ENCODE measurements at regions not wholly inside any gene's neighbourhood (a gene's known extent, or its start where the extent isn't known, plus 50 kb on each side); places are given as distances from the start of the nearest gene placed in this dataset.
A peak's percentile ranks its signal among the peaks of the same experiment; 100 is the strongest.

DNA sequence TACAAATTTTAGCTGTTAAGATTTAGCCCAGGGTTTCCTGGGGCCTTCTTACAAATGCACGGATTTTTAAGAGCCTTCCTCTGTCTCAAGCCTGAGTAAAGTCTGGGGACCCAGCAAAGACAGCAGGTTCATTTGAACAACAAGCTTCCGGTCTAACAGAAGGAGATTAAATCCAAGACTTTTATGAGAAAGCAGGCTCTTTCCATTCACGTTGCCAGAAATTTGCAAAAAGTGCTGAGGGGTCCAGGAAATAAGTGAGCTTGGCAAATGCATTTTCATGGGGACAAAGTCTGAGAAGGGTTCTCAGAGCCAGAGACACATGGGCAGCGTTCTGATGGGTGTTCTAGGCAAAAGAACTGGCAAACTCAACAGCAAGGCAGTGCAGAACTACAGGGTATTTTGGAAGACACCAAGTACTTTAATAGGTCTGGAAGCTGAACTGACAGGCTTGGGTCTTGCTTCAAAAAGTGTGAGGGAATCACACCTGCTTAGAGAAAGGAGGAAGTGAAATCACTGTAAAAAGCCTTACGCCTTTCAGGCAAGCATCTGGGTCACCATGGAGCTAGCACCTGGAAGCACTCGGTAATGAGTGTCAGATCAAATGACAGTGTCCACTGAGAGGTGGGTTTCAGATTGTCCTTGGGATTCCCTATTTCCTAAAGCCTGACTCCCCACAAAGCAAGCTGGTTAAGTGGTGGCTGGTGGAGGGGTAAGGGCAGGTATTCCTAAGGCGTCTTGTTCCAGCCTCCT lies 115.8 kb upstream of the ARHGEF3 start:
- H3K27me3 ChIP-seq (ENCODE audit: insufficient read depth in 3 of 3, low read length in 2 of 3), result no peaks in the 10 kb centered on the region
- no peaks in the 10 kb centered on the region for H3K9me3 ChIP-seq
- 42 to 53% (median 43%) methylated on average over 7 of the region's 7 CpGs for WGBS, 3 donors
- intact Hi-C loops (cut with DNase I), result no loop called here
- TF ChIP-seq, protein P1, sequence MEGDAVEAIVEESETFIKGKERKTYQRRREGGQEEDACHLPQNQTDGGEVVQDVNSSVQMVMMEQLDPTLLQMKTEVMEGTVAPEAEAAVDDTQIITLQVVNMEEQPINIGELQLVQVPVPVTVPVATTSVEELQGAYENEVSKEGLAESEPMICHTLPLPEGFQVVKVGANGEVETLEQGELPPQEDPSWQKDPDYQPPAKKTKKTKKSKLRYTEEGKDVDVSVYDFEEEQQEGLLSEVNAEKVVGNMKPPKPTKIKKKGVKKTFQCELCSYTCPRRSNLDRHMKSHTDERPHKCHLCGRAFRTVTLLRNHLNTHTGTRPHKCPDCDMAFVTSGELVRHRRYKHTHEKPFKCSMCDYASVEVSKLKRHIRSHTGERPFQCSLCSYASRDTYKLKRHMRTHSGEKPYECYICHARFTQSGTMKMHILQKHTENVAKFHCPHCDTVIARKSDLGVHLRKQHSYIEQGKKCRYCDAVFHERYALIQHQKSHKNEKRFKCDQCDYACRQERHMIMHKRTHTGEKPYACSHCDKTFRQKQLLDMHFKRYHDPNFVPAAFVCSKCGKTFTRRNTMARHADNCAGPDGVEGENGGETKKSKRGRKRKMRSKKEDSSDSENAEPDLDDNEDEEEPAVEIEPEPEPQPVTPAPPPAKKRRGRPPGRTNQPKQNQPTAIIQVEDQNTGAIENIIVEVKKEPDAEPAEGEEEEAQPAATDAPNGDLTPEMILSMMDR (IDR thresholded peaks at IDR 0.05), result no peak
- no peak overlapping the region for H3K4me3 ChIP-seq
- no peak overlapping the region for H3K27ac ChIP-seq
- no peak for DNase-seq
- H3K36me3 ChIP-seq (ENCODE audit: insufficient read depth in 1 of 2, low read depth in 1 of 2), result no peaks in the 10 kb centered on the region
- no peak for ATAC-seq
- peaks cover 19% of the 10 kb centered on the region for H3K4me1 ChIP-seq

DNA sequence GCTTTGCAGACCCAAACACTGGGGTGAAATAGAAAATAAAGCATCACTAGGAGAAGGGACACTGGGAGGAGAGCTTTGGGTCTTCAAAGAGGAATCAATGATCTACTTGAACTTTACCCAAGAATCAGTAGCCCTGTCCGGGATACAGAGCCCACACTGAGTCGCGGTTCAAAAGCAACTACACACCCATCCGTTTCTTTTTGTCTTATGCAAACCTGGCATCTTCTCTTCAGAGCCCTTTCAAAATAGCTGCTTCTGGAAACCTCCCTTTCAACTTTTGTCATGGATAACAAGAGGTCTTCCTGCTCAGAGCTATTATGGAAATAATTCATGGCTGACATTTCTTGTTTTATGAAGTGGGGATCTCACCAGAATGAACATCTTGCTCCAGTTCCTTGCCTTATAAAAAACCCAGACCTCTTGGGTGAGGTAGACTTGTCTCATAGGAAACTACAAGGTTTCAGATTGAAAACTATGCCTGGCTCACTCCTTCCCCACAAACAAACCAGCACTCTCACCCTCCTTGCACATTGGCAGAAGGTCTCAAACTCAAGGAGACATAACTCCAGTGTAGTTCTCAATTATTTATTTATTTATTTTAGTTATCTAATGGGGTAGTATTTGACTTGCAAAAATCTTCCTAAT lies 115.1 kb upstream of the ARHGEF3 start:
- WGBS, 3 donors, result 27 to 31% (median 31%) methylated on average over 4 of the region's 4 CpGs
- intact Hi-C loops (cut with DNase I), result no loop called here
- peaks cover 12% of the 10 kb centered on the region for H3K4me1 ChIP-seq
- DNase-seq (no peak), ATAC-seq (no peak)
- no peak overlapping the region for H3K27ac ChIP-seq
- no peaks in the 10 kb centered on the region for H3K27me3 ChIP-seq (ENCODE audit: insufficient read depth in 3 of 3, low read length in 2 of 3)
- H3K9me3 ChIP-seq, result no peaks in the 10 kb centered on the region
- H3K4me3 ChIP-seq, result peak overlapping the region; percentile 52
- TF ChIP-seq, protein P1 (IDR thresholded peaks at IDR 0.05), result no peak
- no peaks in the 10 kb centered on the region for H3K36me3 ChIP-seq (ENCODE audit: insufficient read depth in 1 of 2, low read depth in 1 of 2)

DNA sequence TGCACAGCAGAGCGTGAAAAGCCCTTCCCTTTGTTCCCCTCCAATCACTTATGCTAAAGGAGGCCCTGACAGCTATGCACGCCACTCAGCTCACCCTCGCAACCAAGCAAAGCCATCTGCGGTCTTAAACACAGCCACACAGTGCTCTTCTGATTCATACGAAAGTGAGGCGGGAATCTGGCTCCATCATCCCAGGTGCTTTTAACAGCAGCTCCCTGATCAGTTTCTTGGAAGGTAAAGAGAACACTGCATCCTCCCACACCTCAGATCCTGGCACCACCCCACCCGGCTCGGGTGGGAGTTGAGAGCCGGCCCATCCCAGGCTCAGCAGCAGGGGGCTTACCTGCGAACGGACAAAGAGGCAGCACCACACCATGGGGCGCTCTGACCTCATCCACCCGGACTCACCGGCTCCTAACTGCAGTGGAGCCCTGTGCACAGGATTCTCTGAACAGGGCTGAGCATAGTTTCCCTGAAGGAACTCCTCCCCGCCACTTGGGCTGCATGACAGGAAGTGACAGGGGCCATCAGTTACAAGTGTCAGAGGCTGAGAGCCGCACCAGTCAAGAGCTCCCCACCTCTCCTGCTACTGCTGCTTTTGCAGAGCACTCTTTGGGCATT lies 114.3 kb upstream of the ARHGEF3 start:
- Histone ChIP-seq H3K4me3 (peak overlapping the region; percentile 52), H3K9me3 (no peaks in the 10 kb centered on the region), H3K27ac (no peak overlapping the region), H3K36me3 (ENCODE audit: insufficient read depth in 1 of 2, low read depth in 1 of 2) (no peaks in the 10 kb centered on the region), H3K4me1 (peaks cover 6% of the 10 kb centered on the region), H3K27me3 (ENCODE audit: insufficient read depth in 3 of 3, low read length in 2 of 3) (no peaks in the 10 kb centered on the region)
- WGBS, 3 donors, result 70 to 78% (median 75%) methylated on average over 16 of the region's 16 CpGs
- DNase-seq (peak in 1 of 2 donors; percentile 30), ATAC-seq (peak in 1 of 4 donors; percentile 37)
- intact Hi-C loops (cut with DNase I), result no loop called here
- TF ChIP-seq, protein P1 (IDR thresholded peaks at IDR 0.05), result no peak

DNA sequence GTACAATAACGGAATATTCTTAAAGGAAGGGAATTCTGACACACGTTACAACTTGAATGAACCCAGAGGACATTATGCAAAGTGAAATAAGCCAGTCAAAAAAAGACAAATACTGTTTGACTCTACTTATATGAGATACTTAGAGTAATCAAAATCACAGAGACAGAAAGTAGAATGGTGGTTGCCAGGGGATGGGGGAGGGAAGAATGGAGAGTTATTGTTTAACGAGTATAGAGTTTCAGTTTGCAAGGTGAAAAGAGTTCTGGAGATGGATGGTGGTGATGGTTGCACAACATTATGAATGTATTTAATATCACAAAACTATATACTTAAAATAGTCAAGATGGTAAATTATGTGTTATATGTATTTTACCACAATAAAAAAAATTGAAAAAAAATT lies 112.9 kb upstream of the ARHGEF3 start:
- no peak for ATAC-seq
- DNase-seq, result no peak
- intact Hi-C loops (cut with DNase I), result no loop called here
- Histone ChIP-seq H3K4me3 (peak overlapping the region; percentile 52), H3K36me3 (ENCODE audit: insufficient read depth in 1 of 2, low read depth in 1 of 2) (no peaks in the 10 kb centered on the region), H3K4me1 (peaks cover 6% of the 10 kb centered on the region), H3K9me3 (no peaks in the 10 kb centered on the region), H3K27me3 (ENCODE audit: insufficient read depth in 3 of 3, low read length in 2 of 3) (no peaks in the 10 kb centered on the region), H3K27ac (no peak overlapping the region)
- WGBS, 3 donors, result 76 to 84% (median 77%) methylated on average over 3 of the region's 3 CpGs
- TF ChIP-seq, protein P1 (IDR thresholded peaks at IDR 0.05), result no peak
